Parathyroid adenoma (tissue), 2 donors: ENCODE measurements at regions not wholly inside any gene's neighbourhood (a gene's known extent, or its start where the extent isn't known, plus 50 kb on each side); places are given as distances from the start of the nearest gene placed in this dataset.

Source experiments
- H2AFZ ChIP-seq: fragments of 300-600 bp; sonication (generic); one replicate; pipeline ENCODE4 v1.7.0; 2017; ENCODE audit warnings: antibody characterized with exemption, mild to moderate bottlenecking
- H3K27ac ChIP-seq: fragments of 300-600 bp; sonication (generic); one replicate; pipeline ENCODE4 v1.7.0; 2017
- H3K27me3 ChIP-seq: fragments of 300-600 bp; sonication (generic); one replicate; pipeline ENCODE4 v1.7.0; 2017; ENCODE audit warnings: low read length; ENCODE audit not compliant: control insufficient read depth, insufficient read depth
- H3K36me3 ChIP-seq: fragments of 300-600 bp; sonication (generic); one replicate; pipeline ENCODE4 v1.7.0; 2017; ENCODE audit warnings: low read length; ENCODE audit not compliant: control insufficient read depth, insufficient read depth
- H3K4me1 ChIP-seq: fragments of 300-600 bp; sonication (generic); one replicate; pipeline ENCODE4 v1.7.0; 2017; ENCODE audit warnings: control low read depth
- H3K4me2 ChIP-seq: fragments of 300-600 bp; sonication (generic); one replicate; pipeline ENCODE4 v1.7.0; 2017; ENCODE audit warnings: low read length
- H3K4me3 ChIP-seq: fragments of 300-600 bp; sonication (generic); one replicate; pipeline ENCODE4 v1.7.0; 2017; ENCODE audit warnings: low read depth, low read length
- H3K79me2 ChIP-seq: fragments of 300-600 bp; sonication (generic); one replicate; pipeline ENCODE4 v1.7.0; 2017; ENCODE audit warnings: control low read depth
- H3K9ac ChIP-seq: fragments of 300-600 bp; sonication (generic); one replicate; pipeline ENCODE4 v1.7.0; 2017; ENCODE audit warnings: mild to moderate bottlenecking
- H3K9me3 ChIP-seq: fragments of 300-600 bp; sonication (generic); one replicate; pipeline ENCODE4 v1.7.0; 2017; ENCODE audit warnings: low read length; ENCODE audit not compliant: control insufficient read depth
- CTCF ChIP-seq: fragments of 300-600 bp; sonication (generic); IDR thresholded peaks from one replicate; pipeline ENCODE4 v1.7.0; 2017; ENCODE audit warnings: antibody characterized with exemption, mild to moderate bottlenecking
- donor health status: primary hyperparathyroidism.

- Histone ChIP-seq H3K4me2 (no peak overlapping the region), H3K27me3 (no peaks in the 10 kb centered on the region), H3K36me3 (no peaks in the 10 kb centered on the region), H3K4me1 (no peaks in the 10 kb centered on the region), H3K9me3 (no peaks in the 10 kb centered on the region), H3K9ac (no peak overlapping the region), H3K4me3 (no peak overlapping the region), H3K79me2 (no peaks in the 10 kb centered on the region), H3K27ac (no peak overlapping the region), H2AFZ (peak overlapping the region; percentile 48)
- TF ChIP-seq CTCF: peak; percentile 84
These were observed 112.6 kb upstream of the RALGAPA2 start for GRCh38 chr20:20824924-20825584.

- Histone ChIP-seq H3K36me3 (no peaks in the 10 kb centered on the region), H3K9me3 (no peaks in the 10 kb centered on the region), H2AFZ (no peak overlapping the region), H3K79me2 (no peaks in the 10 kb centered on the region), H3K27ac (no peak overlapping the region), H3K4me1 (no peaks in the 10 kb centered on the region), H3K9ac (no peak overlapping the region), H3K4me3 (no peak overlapping the region), H3K4me2 (no peak overlapping the region), H3K27me3 (no peaks in the 10 kb centered on the region)
- TF ChIP-seq CTCF: no peak
These were observed 111.0 kb upstream of the RALGAPA2 start for GRCh38 chr20:20823476-20823881.

- Histone ChIP-seq H3K9ac (no peak overlapping the region), H3K4me3 (no peak overlapping the region), H3K4me1 (no peaks in the 10 kb centered on the region), H3K27ac (no peak overlapping the region), H2AFZ (no peak overlapping the region), H3K27me3 (no peaks in the 10 kb centered on the region), H3K36me3 (no peaks in the 10 kb centered on the region), H3K9me3 (no peaks in the 10 kb centered on the region), H3K4me2 (no peak overlapping the region), H3K79me2 (no peaks in the 10 kb centered on the region)
- no peak for TF ChIP-seq CTCF
These were observed 109.2 kb upstream of the RALGAPA2 start for GRCh38 chr20:20821484-20822260.

GRCh38 chr20:20820785-20821483, 108.5 kb upstream of the RALGAPA2 start:
- no peaks in the 10 kb centered on the region for H3K27me3 ChIP-seq
- no peaks in the 10 kb centered on the region for H3K9me3 ChIP-seq
- no peaks in the 10 kb centered on the region for H3K79me2 ChIP-seq
- no peak overlapping the region for H3K27ac ChIP-seq
- no peak overlapping the region for H3K9ac ChIP-seq
- H3K4me1 ChIP-seq: no peaks in the 10 kb centered on the region
- H3K36me3 ChIP-seq: no peaks in the 10 kb centered on the region
- H3K4me3 ChIP-seq: no peak overlapping the region
- no peak for TF ChIP-seq CTCF
- H3K4me2 ChIP-seq: no peak overlapping the region
- H2AFZ ChIP-seq: peak overlapping the region; percentile 28
